ENCODE measurements at regions not wholly inside any gene's neighbourhood (a gene's known extent, or its start where the extent isn't known, plus 50 kb on each side); places are given as distances from the start of the nearest gene placed in this dataset.
A peak's percentile ranks its signal among the peaks of the same experiment; 100 is the strongest.

DNA sequence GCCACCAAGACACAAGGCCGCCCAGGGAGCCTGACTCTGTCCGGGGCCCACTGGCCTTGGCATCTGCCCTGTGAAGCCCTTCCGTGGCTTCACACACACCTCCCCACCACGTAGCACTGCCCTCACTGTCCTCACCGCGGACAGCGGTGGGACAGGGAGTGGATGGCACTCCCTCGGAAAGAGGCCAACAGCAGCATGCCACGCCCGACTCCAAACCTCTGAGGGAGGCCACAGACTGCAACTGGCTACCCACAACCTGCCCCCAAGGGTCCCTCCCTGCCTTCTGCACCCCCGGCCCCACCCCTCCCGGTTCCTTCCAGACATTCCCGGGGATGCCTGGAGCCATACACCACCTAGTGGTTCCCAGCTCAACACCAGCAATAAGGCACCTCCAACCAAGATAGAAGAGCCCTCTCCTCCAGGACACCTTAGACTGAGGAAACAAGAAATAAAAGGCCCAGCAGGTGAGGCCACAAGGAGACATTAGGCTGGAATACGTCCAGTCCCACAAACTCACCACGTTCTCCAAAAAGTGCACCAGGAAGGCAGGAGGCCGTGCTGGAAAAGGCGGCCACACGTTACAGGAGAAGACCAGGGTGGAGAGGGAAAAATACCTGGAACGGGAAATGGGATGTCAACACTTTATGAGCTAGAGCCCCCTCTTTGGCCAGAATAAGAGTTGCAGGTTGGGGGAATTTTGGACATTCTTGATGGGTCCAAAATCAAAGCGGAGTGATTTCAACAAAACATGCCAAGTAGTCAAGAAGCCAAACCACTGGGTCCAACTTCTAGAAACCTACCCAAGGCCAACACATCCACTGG, 310.0 kb downstream of the SOX9 start:
- no peak for DNase-seq

DNA sequence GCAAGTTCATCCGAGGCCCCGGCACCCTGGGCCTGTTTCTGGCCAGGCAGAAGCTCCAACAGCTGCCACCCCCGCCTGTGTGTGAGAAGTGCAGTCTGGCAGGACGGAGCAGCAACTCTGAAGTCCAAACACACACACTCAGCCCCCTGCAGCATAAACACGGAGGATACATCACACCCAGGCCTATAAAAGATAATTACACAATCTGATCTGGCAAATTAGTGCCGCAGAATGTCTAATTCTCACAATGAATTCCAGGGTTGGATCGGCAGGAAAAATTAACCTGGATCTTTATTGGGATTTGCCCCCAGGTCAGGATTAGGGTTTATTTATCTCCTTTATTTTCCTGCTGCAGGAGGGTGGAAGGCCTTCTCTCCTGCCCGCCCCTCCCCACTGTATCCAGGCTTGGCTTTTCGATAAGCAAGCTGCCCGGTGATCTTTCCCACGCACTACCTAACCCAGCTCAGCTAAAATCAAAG, 311.4 kb downstream of the SOX9 start:
- no peak for DNase-seq

DNA sequence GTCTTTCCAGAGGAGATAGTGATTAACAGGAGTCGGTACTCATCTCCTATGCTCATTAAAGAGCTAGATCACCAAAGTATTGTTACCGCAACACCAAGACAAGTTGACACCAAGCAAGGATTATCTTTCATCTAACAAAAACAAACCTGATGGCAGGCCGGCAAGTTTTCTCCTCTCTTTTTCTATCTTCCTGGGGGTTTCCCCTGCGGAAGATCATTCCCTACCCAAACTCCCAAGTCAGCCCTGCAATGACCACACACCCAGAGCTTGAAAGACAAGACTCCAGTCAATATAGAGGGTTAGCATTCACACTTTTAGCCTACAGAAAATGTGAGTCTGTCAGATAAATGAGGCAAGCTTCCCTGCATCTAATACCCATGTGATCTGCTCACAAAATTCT, 312.1 kb downstream of the SOX9 start:
- no peak for DNase-seq

DNA sequence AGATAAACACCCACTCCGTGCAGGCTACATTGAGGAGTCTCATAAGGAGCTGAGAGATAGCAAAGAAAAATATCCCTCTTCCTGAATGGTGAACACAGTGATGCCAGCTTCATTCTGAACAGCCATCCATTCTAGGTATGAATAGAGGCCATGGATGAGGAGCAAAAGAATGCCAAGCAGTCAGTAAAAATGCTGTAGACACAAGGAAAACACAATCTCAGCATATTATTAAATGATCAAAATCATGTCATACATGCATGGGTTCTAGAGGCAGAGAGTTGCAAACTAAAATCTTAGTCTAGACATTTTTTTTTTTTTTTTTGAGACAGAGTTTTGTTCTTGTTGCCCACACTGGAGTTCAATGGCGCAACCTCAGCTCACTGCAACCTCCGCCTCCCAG, 313.0 kb downstream of the SOX9 start:
- no peak for DNase-seq

DNA sequence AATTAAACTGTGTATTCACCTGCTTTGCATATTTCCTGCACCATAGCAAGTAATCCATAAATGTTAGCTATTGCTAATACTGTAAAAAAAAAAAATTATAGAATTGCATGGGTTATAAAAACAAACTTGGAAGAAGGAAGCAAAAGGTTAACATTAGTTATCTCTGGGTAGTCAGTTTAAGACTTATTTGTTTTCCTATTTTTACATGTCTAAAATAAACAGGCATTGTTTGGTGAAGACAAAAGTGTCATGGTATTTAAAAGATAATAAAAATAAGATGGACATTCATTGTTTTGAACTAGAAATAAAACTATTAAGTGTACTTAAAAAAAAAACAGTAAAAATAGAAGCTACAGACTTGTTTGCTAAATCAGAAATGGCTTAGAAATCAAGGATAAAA, 313.8 kb downstream of the SOX9 start:
- no peak for DNase-seq

DNA sequence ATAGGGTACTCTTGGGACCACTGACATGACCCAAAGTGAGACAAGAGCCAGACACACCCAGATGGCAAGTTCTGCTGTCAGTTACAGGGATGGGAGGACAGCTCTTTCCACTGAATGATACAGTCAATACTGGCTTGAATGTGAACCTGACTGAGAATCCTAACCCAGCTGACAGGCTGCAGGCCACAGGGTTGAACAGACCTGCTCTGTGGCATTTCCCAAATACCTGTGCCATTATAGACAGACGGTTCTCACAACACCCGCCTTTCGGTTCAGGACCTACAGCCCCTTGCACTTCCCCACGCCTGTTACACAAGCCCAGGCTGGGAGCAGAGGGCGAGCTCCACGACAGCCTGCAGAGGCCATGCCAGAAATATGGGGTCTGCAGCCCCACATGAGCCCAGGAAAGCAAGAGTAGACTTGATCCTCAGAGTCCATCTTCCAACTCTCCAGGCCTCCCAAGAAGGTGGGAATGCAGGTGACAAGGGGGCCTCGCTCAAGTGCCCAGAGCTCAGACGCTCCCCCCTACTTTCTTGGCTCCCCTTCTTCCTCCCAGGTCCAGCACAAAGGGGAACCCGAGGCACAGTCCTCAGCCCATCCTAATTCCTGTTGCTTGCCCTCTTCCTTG, 314.3 kb downstream of the SOX9 start:
- DNase-seq = no peak

DNA sequence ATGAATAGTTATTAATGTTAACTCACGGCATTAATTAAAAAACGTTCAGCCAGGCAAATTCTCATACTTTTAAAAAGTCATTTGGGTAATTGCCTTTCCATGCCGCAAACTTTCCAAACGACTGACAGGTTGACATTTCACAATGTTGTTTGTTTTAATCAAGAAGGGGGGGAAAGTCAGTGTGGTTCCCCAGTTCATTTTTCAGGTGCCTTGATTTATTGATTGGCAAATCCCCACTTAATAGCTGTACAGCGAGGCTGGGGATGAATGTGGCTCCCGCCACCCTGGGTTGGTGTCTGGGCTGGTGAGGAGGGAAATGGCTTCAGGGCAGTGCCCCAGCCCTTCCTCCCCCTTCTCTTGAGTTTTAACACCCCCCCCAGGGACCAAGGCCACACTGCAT, 318.0 kb downstream of the SOX9 start:
- DNase-seq = no peak

DNA sequence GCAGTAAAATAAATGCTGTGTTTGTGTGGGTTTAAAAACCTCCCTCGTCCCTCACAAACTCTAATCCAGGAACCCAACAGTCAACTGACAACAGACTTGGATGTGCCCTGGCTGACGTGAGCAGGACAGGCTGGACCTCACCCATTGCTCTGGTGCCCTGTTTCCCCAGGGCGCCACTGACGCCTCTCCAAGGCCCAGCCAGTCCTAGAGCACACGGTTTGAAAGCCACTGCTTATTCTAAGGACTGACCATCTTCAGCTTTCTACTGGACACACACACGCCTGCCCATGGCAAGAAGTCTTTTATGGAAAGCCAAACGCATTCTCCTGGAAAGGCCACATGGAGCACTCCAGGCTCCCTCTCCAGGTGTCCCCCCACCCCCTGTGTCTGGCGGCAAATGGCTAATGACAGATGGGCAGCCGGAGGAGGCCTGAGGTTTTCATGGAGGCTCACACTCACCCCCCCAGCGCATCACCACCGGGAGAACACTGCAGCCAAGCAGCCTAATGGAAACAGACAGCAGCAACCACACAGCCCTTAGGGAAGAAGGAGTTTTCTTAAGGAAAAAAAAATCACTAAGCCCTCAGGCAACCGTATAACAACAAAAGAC, 319.2 kb downstream of the SOX9 start:
- DNase-seq = no peak

DNA sequence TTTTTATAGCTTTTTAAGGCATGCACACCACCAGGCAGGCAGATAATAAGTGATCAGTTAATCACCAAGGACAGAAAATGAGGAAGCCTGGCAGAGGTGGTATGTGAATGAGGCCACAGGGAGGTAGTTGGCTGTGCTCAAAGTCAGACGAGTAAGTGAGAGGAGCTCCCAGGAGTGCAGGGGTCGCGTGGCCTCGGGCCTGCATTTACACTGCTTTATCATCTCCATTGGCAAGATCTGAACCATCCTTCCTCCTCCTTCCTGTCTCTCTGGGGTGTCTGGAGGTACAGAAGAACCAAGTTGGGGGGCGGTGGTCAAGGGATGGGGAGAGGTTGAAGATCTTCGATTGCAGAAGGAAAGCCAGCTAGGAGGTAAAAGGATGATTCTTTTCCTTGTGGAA, 320.1 kb downstream of the SOX9 start:
- no peak for DNase-seq

DNA sequence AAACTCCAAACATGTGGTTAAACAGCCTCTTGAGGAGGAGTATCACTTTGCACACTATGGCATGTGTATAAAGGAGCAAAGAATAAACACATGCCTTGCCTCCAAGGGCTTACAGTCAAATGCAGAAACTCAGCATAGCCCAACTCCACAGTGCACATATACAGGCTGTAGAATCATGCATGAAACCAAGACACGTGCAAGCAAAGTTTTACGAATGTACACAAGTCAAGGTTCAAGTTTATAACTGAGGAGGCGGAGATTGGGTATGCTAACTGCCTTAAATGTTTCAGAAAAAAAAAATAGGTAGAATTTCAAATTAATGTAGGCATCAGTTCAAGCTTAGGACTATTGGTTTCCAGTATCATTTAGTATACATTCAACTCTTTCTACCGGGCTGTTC, 321.1 kb downstream of the SOX9 start:
- no peak for DNase-seq

DNA sequence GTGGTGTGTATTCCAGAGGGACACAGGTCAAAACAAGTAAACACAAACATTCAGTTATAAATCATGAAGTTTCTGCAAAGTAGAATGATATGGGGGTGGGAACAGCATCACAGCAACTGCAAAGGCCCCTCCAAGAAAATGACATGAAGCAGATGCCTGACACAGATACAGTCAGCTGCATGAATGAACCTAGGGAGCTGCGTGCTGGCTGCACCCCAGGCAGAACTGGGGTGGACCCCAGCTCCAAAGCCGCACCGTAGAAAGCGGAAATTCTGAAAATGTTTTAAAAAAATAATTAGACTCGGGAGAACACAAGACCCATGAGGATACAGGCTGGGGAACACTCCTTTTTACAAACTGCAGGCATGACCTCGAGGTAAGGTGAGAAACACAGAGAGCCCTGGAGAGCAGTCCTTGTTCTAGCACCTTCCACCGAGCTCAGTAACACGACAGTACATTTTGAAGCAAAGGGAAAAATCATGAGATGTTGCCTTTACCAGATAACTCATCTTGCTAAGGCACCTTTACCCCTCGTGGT, 323.8 kb downstream of the SOX9 start:
- DNase-seq = no peak

DNA sequence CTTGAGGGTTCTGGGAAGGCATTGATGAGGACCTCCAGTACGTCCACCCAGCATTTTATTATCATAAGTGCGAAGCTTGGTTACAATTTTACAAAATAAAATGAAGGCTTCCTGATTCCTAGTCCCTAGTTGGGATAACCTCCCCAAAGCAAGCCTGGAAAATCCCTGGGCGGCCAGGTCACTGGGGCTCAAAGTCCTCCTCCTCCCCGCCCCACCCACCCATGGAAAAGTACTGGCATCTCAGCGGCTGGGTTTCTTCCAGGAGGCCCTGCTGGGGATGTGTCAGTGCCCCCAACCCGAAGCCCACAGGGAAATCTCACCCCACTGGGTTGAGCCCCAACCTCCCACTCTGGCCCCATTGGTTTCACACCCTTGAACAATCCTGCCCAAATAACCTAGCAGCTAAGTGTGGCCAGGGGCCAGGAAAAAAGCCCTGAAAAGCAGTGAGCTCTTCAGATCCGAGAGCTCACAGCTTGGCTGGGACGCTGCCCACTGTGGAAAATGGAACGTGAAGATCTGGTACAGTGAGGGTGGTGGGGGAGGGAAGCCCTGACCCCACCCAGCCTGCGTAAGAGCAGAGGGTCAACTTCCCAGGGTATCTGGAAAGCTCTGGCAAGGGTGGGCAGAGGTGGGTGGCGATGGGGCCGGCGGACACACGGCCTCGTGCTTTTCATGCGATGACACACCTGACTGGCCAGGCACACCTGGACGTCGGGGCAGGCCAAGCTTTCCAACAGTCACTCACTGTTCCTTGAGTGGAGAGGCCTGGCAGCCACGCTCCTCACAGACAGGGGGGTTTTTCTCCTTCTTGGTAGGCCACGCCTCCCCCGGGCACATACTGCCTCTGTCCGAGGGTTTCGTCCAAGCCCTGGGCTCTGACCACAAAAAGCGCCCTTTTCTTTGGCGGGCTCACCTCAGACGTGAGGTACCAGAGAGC, 324.5 kb downstream of the SOX9 start:
- peak; percentile 60 for DNase-seq

DNA sequence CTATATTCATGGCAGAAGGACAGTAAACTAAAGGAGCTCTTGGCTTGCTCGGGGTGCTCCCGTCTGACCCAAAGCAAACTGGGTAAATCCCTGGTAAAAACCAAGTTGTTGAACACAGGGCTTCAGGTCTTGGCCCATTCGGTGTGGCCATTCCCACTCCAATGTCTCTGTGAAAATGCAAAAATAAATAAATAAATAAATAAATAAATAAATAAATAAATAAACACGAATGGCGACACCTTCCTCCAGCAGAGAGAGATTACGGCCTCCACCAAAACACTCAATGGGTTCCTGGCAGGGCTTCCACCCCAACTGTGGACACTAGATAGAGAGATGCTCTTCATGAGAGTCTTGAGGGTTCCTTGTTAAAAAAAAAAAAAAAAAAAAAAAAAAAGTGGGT, 325.3 kb downstream of the SOX9 start:
- no peak for DNase-seq

DNA sequence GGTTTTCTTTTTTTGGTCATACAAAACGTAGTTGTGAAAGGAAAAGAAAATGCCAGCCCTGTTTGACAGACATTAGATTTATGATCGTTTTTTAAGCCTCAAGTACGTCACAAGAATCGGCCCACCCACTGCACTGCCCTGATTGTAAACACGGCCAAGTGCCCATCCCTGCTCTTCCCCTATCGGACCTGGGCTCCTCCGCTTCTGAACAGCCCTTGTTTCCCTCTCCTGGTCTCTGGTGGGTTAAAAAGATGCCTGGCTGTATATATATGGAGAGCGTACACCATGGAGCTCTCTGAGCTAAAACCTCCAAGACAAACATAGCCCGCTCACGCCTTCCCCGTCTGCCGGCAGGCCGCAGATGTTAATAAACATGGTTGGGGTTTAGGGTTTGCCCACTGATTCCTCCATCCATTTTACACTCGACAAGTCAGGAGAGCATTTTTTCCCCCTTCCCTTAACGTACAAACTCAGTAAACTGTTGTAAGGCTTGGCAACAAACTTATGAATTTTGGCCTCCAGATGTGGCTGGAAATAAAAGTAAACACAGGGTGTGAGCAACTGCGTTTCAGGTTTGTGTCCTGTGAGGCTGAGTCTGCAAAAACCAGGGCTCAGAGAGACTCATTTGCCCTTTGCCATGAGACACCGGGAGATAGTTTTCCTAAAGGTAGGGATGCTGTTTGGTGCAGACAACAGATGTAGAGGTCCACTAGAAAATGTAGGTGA, 325.9 kb downstream of the SOX9 start:
- peak; percentile 40 for DNase-seq

DNA sequence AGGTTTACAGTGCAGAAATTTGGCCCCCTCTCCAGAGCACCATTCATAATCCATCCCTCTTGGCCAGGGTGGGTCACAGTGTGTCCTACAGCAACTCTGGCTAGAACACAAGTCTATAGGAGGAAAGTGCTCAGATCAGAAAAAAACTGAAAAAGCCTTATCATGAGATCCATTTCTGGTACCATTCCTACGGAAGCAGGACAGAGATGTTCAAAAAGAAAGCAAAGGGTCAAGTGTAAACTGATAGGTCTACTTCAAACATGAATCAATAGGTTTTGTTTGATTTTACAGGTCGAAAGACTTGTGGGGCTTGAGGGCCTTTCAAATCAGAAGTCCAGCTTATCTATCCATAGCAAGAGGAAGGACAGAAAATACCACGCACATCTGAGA, 326.4 kb downstream of the SOX9 start:
- no peak for DNase-seq

DNA sequence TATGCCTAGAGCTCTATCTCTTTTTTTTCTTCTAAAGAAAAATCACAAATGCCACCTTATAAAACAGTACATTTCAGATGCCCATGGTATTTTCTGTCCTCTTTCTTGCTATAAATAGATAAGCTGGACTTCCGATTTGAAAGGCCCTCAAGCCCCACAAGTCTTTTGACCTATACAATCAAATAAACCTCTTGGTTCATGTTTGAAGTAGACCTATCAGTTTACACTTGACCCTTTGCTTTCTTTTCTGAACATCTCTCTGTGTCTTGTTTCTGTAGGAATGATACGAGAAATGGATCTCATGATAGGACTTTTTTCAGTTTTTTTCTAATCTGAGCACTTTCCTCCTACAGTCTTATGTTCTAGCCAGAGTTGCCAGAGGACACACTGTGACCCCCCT, 327.2 kb downstream of the SOX9 start:
- no peak for DNase-seq

DNA sequence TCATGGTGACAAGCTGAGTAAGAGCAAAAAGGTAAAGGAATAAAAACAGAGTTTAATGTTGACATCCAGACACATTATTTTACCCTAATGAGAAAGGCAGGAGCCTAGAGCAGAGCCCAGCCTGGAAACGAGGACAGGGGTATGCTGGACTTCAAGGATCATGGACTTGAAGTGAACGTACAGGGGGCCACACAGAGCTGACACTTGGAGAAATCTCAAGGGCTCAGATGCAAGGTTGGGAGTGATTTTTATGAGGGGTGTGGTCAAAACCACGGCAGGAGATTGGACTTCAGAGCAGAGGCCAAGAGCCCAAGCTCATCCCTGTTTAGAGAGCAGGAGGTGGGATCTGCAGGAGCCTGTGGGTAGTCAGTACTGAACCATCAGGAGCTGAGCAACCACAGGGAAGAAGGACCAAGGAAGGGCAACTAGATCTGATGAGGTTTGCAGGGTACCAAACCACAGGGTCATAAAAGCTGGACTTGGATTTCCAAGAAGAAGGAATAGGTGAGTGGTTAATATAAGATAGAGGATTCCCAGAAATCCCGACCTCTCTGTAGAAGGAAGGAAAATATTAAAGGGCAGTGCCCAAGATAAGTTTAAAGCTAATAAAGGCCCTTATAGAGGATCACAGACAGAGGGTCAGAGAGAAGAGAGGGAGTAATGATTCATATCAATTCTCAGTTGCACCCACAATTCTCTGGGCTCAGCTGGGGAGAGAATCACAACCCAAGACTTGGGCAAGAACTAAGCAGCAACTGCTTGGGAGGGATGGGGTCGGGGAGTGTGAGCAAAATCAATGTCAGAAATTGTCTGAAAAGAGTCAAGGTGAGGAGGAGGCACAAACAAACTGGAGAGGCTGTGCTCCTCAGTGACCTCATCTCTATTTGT, 331.7 kb downstream of the SOX9 start:
- no peak for DNase-seq

DNA sequence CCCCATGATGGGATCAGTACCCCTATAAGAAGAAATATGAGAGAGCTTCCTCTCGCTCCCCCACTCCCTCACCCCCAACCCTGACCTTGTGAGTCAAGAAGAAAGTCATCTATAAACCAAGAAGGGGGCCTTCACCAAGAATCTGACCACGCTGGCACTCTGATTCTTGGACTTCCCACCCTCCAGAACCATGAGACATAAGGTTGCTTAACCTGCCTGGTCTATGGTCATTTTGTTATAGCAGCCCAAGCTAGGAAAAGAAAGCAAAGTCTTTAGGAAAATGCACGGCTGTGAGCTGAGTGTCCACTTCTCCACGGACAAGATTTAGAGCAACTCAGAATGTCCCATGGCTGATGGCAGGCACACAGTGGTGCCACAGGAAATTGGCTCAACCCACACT, 333.5 kb downstream of the SOX9 start:
- no peak for DNase-seq

DNA sequence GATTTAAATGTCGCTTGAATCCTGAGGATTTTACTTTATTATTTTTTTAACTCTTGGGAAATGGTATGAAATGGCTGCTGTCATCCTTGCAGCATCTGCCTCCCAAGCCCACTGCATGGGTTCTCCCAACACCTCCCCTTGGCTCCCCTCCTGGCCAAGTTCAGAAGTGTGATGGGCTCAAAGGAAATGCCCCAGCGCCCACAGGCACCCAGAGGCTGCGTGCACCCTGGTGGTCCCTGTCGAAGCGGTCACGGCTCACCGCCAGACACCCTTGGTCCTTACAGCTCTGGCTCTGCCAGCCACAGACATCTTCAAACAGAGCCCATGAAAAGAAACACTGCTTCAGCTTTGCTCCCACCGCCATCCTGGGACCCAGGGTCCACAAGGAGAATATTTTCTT, 334.7 kb downstream of the SOX9 start:
- no peak for DNase-seq

DNA sequence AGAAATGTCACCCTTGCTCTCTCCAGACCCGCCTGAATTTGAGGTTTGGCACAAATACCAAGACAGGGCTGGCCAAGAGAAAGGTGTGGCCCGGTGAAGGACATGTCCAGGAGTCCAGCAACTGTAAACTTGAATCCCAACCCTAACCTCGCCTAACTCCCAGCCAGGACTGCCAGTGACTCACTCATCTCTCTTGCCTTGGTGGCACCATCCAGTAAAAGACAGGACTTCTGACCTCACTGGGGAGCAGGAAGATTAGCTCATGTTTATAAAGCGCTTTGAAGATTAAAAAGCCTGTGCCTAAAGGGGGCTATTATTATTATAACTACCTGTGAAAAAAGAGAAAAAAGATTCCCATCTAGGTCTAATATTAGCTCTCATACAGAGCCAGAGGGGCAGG, 335.3 kb downstream of the SOX9 start:
- DNase-seq = no peak

DNA sequence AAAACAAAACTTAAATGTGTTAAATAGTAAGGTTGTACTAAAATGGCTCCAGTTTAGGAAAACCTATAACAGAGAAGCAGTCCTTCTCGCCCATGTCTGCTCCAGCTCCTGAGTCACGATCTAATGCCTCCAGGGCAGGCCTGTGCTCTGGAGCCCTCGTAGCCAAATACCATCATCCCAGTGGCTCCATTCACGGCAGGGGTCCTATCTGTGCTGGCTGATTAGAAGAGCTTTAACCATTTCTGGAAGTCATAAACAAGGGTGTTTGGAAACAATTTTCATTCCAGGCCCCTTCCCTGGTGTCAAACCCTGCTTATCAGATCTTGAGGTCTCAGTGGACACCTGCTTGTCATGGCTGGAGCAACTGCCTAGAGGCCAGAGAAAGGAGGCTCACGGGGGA, 336.9 kb downstream of the SOX9 start:
- DNase-seq = no peak
